Lung (tissue), 11 donors: ENCODE measurements at regions not wholly inside any gene's neighbourhood (a gene's known extent, or its start where the extent isn't known, plus 50 kb on each side); places are given as distances from the start of the nearest gene placed in this dataset.

Experiments used
- ATAC-seq: fragments of 200-7000 bp; cut with Tn5 transposase; one replicate; pipeline ENCODE4 v1.9.1; 2020; ENCODE audit warnings: moderate number of reproducible peaks; ENCODE audit not compliant: insufficient read depth, low FRiP score
- DNase-seq, 3 donors: peaks; one replicate each; pipeline ENCODE4 v3.0.0-alpha.2; 2013 to 2017
- H3K27ac ChIP-seq, 2 donors: one replicate each; pipeline ENCODE4 v1.5.1; 2013; ENCODE audit warnings: mild to moderate bottlenecking in 2 of 2, moderate library complexity in 2 of 2, control low read depth in 1 of 2, inconsistent platforms in 1 of 2, low read depth in 1 of 2, low read length in 1 of 2
- H3K27me3 ChIP-seq, 3 donors: one replicate each; pipeline ENCODE4 v1.5.1; 2013; ENCODE audit warnings: low read length in 2 of 3; ENCODE audit not compliant: control insufficient read depth in 3 of 3, insufficient read depth in 3 of 3
- H3K36me3 ChIP-seq, 4 donors: one replicate each; pipeline ENCODE4 v1.5.1; 2013; ENCODE audit warnings: low read length in 4 of 4, mild to moderate bottlenecking in 1 of 4, moderate library complexity in 1 of 4; ENCODE audit not compliant: control insufficient read depth in 4 of 4, insufficient read depth in 4 of 4
- H3K4me1 ChIP-seq, 5 donors: one replicate each; pipeline ENCODE4 v1.5.1; 2013; ENCODE audit warnings: low read length in 5 of 5, mild to moderate bottlenecking in 2 of 5, moderate library complexity in 1 of 5; ENCODE audit not compliant: control insufficient read depth in 5 of 5, insufficient read depth in 5 of 5
- H3K4me3 ChIP-seq: one replicate; pipeline ENCODE4 v1.5.1; 2013; ENCODE audit warnings: mild to moderate bottlenecking, control low read depth, moderate library complexity
- H3K9ac ChIP-seq, 2 donors: one replicate each; pipeline ENCODE4 v1.5.1; 2013; ENCODE audit warnings: low read length in 2 of 2, control low read depth in 1 of 2; ENCODE audit not compliant: insufficient read depth in 1 of 2
- H3K9me3 ChIP-seq, 4 donors: one replicate each; pipeline ENCODE4 v1.5.1; 2013; ENCODE audit warnings: low read length in 3 of 4, mild to moderate bottlenecking in 1 of 4, moderate library complexity in 1 of 4; ENCODE audit not compliant: control insufficient read depth in 4 of 4, insufficient read depth in 3 of 4
- CTCF ChIP-seq: IDR thresholded peaks from 2 replicates; pipeline ENCODE4 v1.5.1; 2012; ENCODE audit warnings: mild to moderate bottlenecking; ENCODE audit errors: control extremely low read depth, extremely low read depth
- WGBS, 2 donors: extraction: QIAGEN DNeasy Blood & Tissue Kit; methylation state at CpG; one replicate each; pipeline ENCODE4 v1.1.7; 2013; 5-methylcytosine and 5-hydroxymethylcytosine counted together
- donor health status: control.
- donor health status: control.
- donor health status: Bipolar disorder and iron deficiency.
- donor health status: healthy.
- donor health status: DM: yes; HTN: yes; CAD: no.

GRCh38 chr3:23068016-23068728 is 135.0 kb upstream of the UBE2E2 start:
- Histone ChIP-seq H3K27ac (no peak overlapping the region), H3K9me3 (no peaks in the 10 kb centered on the region), H3K9ac (no peak overlapping the region), H3K36me3 (no peaks in the 10 kb centered on the region), H3K4me3 (no peak overlapping the region), H3K4me1 (peaks cover 0 to 2% (median 0%) of the 10 kb centered on the region in 5 donors), H3K27me3 (no peaks in the 10 kb centered on the region)
- DNase-seq = no peak
- ATAC-seq = no peak
- WGBS, 2 donors = 75 to 85% methylated on average over 4 of the region's 4 CpGs
- no peak for TF ChIP-seq CTCF

- Histone ChIP-seq H3K4me3 (no peak overlapping the region), H3K4me1 (peaks cover 0 to 21% (median 3%) of the 10 kb centered on the region in 5 donors), H3K9ac (no peak overlapping the region), H3K36me3 (no peaks in the 10 kb centered on the region), H3K27ac (peak overlapping the region in 1 of 2 donors; percentile 59), H3K27me3 (no peaks in the 10 kb centered on the region), H3K9me3 (no peaks in the 10 kb centered on the region)
- peak; percentile 9 for ATAC-seq
- no peak for DNase-seq
- TF ChIP-seq CTCF = no peak
- 28 to 40% methylated on average over 2 of the region's 2 CpGs for WGBS, 2 donors
These were observed 131.8 kb upstream of the UBE2E2 start for GRCh38 chr3:23071296-23071695.

- no peak for TF ChIP-seq CTCF
- ATAC-seq = peak; percentile 28
These were observed 131.4 kb upstream of the UBE2E2 start for GRCh38 chr3:23071758-23072157.

GRCh38 chr3:23072693-23073092 is 130.4 kb upstream of the UBE2E2 start:
- WGBS, 2 donors = 69 to 86% methylated on average over 1 of the region's 1 CpG

More at GRCh38 chr3:23071758-23072157, 131.4 kb upstream of the UBE2E2 start:
- Histone ChIP-seq H3K27me3 (no peaks in the 10 kb centered on the region), H3K9ac (no peak overlapping the region), H3K4me1 (peaks cover 0 to 24% (median 3%) of the 10 kb centered on the region in 5 donors), H3K4me3 (no peak overlapping the region), H3K9me3 (no peaks in the 10 kb centered on the region), H3K27ac (no peak overlapping the region), H3K36me3 (no peaks in the 10 kb centered on the region)
- WGBS, 2 donors = 32 to 81% methylated on average over 1 of the region's 1 CpG
- no peak for DNase-seq

More at GRCh38 chr3:23072693-23073092, 130.4 kb upstream of the UBE2E2 start:
- H3K27me3 ChIP-seq = no peaks in the 10 kb centered on the region
- H3K9me3 ChIP-seq = no peaks in the 10 kb centered on the region
- no peak for DNase-seq
- no peak for ATAC-seq
- peaks cover 0 to 29% (median 3%) of the 10 kb centered on the region in 5 donors for H3K4me1 ChIP-seq
- no peak overlapping the region for H3K9ac ChIP-seq
- H3K4me3 ChIP-seq = no peak overlapping the region
- no peaks in the 10 kb centered on the region for H3K36me3 ChIP-seq
- TF ChIP-seq CTCF = no peak
- no peak overlapping the region for H3K27ac ChIP-seq
